Glomerular visceral epithelial cell (primary cell): ENCODE measurements at regions not wholly inside any gene's neighbourhood (a gene's known extent, or its start where the extent isn't known, plus 50 kb on each side); places are given as distances from the start of the nearest gene placed in this dataset.

Source experiments
- DNase-seq: peaks from one replicate; pipeline ENCODE4 v3.0.0-alpha.2; 2016; ENCODE audit errors: extremely low spot score

DNA sequence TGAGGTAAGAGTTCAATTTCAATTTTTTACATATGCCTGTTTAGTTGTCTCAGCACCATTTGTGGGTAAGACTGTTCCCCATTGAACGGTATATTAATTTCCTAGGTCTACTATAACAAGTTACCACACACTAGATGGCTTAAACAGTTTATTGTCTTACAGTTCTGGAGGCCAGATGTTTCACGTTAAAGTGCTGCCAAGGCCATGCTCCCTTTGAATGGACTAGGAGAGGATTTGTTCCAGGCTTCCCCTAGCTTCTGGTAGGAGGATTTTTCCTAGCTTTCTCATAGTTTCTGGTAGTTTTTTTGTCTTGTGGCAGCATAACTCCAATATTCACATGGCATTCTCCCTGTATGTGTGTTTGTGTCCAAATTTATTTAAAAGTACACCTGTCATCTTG is 149.3 kb upstream of the CYSLTR1 start:
- no peak for DNase-seq

GRCh38 chrX:78456909-78457308 is 129.5 kb upstream of the CYSLTR1 start:
- no peak for DNase-seq

- DNase-seq: no peak
Measured at GRCh38 chrX:78455901-78456300, 128.5 kb upstream of the CYSLTR1 start.

- no peak for DNase-seq
Measured at GRCh38 chrX:78452356-78452755, 124.9 kb upstream of the CYSLTR1 start.

DNA sequence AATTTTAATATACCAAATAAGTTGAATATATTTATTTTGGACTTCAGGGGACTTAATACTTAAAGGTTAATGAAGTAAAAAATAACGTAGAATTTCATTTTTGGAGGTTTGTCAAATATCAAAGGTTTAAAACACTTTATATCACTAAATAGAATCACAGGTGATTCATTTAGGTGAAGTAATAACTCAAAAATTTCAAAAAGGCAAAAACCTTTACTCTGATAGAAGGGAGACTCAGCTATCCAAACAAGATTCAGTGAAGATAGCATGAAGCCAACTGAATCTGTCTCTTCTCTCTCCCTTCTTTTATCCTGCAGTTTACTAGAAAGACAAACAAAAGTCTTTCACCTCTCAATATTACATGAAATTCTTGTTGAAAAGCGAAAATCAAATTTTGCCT is 110.2 kb upstream of the CYSLTR1 start:
- DNase-seq: no peak

GRCh38 chrX:78429172-78429571 is 101.8 kb upstream of the CYSLTR1 start:
- no peak for DNase-seq

DNA sequence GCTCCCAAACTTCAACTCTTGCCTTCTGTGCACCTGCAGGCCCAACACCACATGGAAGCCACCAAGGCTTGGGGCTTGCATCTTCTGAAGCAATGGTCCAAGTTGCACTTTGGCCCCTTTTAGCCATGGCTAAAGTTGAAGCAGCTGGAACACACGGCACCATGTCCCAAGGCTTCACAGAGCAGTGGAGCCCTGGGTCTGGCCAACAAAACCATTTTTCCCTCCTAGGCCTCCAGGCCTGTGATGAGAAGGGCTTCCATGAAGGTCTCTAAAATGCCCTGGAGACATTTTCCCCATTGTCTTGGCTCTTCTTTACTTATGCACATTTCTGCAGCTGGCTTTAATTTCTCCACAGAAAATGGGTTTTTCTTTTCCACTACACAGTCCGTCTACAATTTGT is 61.3 kb upstream of the CYSLTR1 start:
- no peak for DNase-seq

GRCh38 chrX:78387364-78387763 is 60.0 kb upstream of the CYSLTR1 start:
- DNase-seq: no peak

GRCh38 chrX:78384486-78384885 is 57.1 kb upstream of the CYSLTR1 start:
- no peak for DNase-seq

DNA sequence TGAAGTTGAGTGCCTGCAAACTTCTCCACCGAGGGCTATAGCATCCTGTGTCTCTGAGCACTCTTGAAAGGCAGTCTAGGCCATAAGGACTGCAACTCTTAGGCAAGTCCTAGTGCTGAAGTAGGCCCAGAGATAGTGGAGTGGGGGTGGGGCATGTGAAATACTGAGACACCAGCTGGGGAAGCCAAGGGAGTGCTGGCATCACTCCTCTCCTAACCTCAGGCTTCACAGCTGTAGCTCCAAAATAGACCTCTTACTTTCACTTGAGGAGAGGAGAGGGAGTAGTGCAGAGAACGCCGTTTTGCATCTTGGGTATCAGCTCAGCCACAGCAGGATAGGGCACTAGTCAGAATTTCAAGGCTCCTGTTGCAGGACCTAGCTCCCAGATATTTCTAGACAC is 56.2 kb upstream of the CYSLTR1 start:
- DNase-seq: no peak

GRCh38 chrX:78378476-78379115 is 51.2 kb upstream of the CYSLTR1 start:
- DNase-seq: no peak
